PFSK-1 (cell line): ENCODE measurements at regions not wholly inside any gene's neighbourhood (a gene's known extent, or its start where the extent isn't known, plus 50 kb on each side); places are given as distances from the start of the nearest gene placed in this dataset.

Experiments used
- POLR2AphosphoS5 ChIP-seq: IDR thresholded peaks from 2 replicates; pipeline ENCODE4 v1.6.1; 2012; ENCODE audit warnings: low read depth, mild to moderate bottlenecking, control low read depth, low read length, moderate library complexity
- TAF1 ChIP-seq: IDR thresholded peaks from 2 replicates; pipeline ENCODE4 v1.6.1; 2012; ENCODE audit warnings: low read length, control low read depth, borderline replicate concordance; ENCODE audit not compliant: insufficient read depth
- TF ChIP-seq, protein P1 (sequence below), 2 experiments: IDR thresholded peaks; 2 replicates each; pipeline versions ENCODE4 v1.6.1 to v1.8.0; 2011 to 2012; ENCODE audit warnings: low read depth in 2 of 2, low read length in 2 of 2, control low read depth in 1 of 2, inconsistent platforms in 1 of 2, mild to moderate bottlenecking in 1 of 2, moderate library complexity in 1 of 2; ENCODE audit not compliant: insufficient read depth in 1 of 2

- TF ChIP-seq, protein P1, sequence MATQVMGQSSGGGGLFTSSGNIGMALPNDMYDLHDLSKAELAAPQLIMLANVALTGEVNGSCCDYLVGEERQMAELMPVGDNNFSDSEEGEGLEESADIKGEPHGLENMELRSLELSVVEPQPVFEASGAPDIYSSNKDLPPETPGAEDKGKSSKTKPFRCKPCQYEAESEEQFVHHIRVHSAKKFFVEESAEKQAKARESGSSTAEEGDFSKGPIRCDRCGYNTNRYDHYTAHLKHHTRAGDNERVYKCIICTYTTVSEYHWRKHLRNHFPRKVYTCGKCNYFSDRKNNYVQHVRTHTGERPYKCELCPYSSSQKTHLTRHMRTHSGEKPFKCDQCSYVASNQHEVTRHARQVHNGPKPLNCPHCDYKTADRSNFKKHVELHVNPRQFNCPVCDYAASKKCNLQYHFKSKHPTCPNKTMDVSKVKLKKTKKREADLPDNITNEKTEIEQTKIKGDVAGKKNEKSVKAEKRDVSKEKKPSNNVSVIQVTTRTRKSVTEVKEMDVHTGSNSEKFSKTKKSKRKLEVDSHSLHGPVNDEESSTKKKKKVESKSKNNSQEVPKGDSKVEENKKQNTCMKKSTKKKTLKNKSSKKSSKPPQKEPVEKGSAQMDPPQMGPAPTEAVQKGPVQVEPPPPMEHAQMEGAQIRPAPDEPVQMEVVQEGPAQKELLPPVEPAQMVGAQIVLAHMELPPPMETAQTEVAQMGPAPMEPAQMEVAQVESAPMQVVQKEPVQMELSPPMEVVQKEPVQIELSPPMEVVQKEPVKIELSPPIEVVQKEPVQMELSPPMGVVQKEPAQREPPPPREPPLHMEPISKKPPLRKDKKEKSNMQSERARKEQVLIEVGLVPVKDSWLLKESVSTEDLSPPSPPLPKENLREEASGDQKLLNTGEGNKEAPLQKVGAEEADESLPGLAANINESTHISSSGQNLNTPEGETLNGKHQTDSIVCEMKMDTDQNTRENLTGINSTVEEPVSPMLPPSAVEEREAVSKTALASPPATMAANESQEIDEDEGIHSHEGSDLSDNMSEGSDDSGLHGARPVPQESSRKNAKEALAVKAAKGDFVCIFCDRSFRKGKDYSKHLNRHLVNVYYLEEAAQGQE (IDR thresholded peaks at IDR 0.05; ENCODE audit: insufficient read depth in 1 of 2, low read depth in 2 of 2, low read length in 2 of 2) = no peak
- TF ChIP-seq POLR2AphosphoS5 = no peak
- TF ChIP-seq TAF1 = no peak
These were observed 53.0 kb upstream of the BOD1 start for GRCh38 chr5:173669483-173669882.
